OCI-LY1 (cell line): ENCODE measurements at regions not wholly inside any gene's neighbourhood (a gene's known extent, or its start where the extent isn't known, plus 50 kb on each side); places are given as distances from the start of the nearest gene placed in this dataset.

Source experiments
- CTCF ChIP-seq: fragments of 200-600 bp; sonication (generic), shearing (Covaris generic); IDR thresholded peaks from 2 replicates; pipeline ENCODE4 v1.5.1; 2017; ENCODE audit warnings: mild to moderate bottlenecking, antibody characterized with exemption, low read length, moderate library complexity, mixed read lengths
- EZH2 ChIP-seq: fragments of 200-600 bp; sonication (generic), shearing (Covaris generic); IDR thresholded peaks from 2 replicates; pipeline ENCODE4 v1.8.0; 2017; ENCODE audit warnings: borderline replicate concordance, mixed run types, mild to moderate bottlenecking, antibody characterized with exemption, low read length, moderate library complexity, mixed read lengths

- TF ChIP-seq CTCF, result no peak
- TF ChIP-seq EZH2, result no peak
These were observed 1176.1 kb downstream of the CDH11 start for GRCh38 chr16:63945806-63946205.
